Esophagus squamous epithelium (tissue), 5 donors: ENCODE measurements at regions not wholly inside any gene's neighbourhood (a gene's known extent, or its start where the extent isn't known, plus 50 kb on each side); places are given as distances from the start of the nearest gene placed in this dataset.
A peak's percentile ranks its signal among the peaks of the same experiment; 100 is the strongest.

ENCODE experiments used
- DNase-seq: peaks from one replicate; lab custom pipeline; 2025; lab: John Stamatoyannopoulos, UW
- H3K27ac ChIP-seq, 4 donors: fragments of 200-600 bp; sonication (generic); one replicate each; pipeline ENCODE4 v1.5.1; 2016 to 2019; ENCODE audit warnings: mild to moderate bottlenecking in 1 of 4
- H3K27me3 ChIP-seq, 4 donors: fragments of 200-600 bp; sonication (generic); 1 replicate in 3 of 4; 2 replicates in 1 of 4; pipeline versions ENCODE4 v1.5.1 to v1.6.0; 2017 to 2021; ENCODE audit warnings: antibody characterized with exemption in 1 of 4
- H3K36me3 ChIP-seq, 3 donors: fragments of 200-600 bp; sonication (generic); one replicate each; pipeline ENCODE4 v1.5.1; 2016 to 2019
- H3K4me1 ChIP-seq, 3 donors: fragments of 200-600 bp; sonication (generic); one replicate each; pipeline ENCODE4 v1.5.1; 2017 to 2019
- H3K4me3 ChIP-seq, 4 donors: fragments of 200-600 bp; sonication (generic); 1 replicate in 3 of 4; 2 replicates in 1 of 4; pipeline ENCODE4 v1.5.1; 2016 to 2019; ENCODE audit warnings: mild to moderate bottlenecking in 2 of 4, moderate library complexity in 1 of 4
- H3K9me3 ChIP-seq, 3 donors: fragments of 200-600 bp; sonication (generic); one replicate each; pipeline ENCODE4 v1.5.1; 2016 to 2019
- CTCF ChIP-seq, 6 experiments: fragments of 450-650 bp in 4 of 6; fragments of 200-600 bp in 2 of 6; sonication (generic) in 2 of 6; IDR thresholded peaks; one replicate each; pipeline ENCODE4 v1.5.1; 2016 to 2019; ENCODE audit warnings: antibody characterized with exemption in 6 of 6, mild to moderate bottlenecking in 4 of 6, moderate library complexity in 4 of 6
- POLR2A ChIP-seq, 4 donors: fragments of 450-650 bp; IDR thresholded peaks; one replicate each; pipeline ENCODE4 v1.6.1; 2017; ENCODE audit warnings: antibody characterized with exemption in 4 of 4, mild to moderate bottlenecking in 4 of 4, moderate library complexity in 3 of 4
- WGBS, 2 donors: methylation state at CpG; one replicate each; pipeline ENCODE4 v1.1.5; 2018; 5-methylcytosine and 5-hydroxymethylcytosine counted together
- intact Hi-C: fragments of 100-400 bp; cut with DNase I; formaldehyde crosslinking; loops from one replicate; pipeline ENCODE4 v1.15.0; 2022
- donor health status: DM: yes; HTN: yes; CAD: no.

DNA sequence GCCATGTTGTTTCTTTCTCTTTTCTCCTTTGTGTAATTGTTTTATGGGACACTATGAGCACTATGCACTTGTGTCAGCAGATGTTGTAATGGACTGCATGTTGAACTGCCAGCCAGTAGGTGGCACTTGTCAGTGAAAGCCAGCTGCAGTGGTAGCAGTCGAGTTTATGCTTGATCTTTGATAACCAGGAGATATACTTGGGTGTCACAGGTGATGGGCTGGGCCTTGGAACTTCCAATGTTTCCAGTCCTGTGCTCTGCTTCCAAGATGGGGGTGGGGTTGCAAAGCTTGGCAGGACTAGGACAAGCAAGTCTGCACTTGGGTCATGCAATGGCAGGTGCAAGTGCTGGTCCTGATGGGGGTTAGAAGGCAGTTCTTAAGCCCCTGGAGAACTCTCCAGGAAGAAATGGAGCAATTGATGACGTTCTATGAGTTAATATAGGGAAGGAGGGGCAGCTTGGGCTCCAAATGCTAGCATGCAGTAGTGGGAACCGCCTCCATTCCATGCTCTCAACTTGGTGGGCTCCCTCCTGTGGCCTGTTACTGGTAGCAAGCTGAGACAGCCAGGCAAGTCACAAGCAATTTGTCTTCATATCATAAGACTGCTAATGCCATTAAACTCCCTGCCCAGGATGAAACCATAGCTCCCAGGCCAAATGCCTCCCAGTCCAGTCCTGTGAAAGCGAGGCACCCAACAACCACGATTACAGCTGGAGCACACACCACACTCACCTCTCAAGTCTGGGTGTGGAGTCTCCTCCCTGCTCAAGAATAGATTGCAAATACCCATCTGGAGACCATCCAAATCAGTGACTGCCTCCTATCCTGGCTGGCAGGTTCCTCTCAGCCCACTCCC, 287.2 kb downstream of the CGGBP1 start:
- WGBS, 2 donors: 30 to 50% methylated on average over 2 to 4 of the region's 5 CpGs
- no peaks in the 10 kb centered on the region for H3K4me1 ChIP-seq
- no peaks in the 10 kb centered on the region for H3K27me3 ChIP-seq
- no peak overlapping the region for H3K27ac ChIP-seq
- intact Hi-C loops: no loop called here
- no peaks in the 10 kb centered on the region for H3K36me3 ChIP-seq
- H3K4me3 ChIP-seq: no peak overlapping the region
- peaks cover 0 to 4% (median 0%) of the 10 kb centered on the region in 3 donors for H3K9me3 ChIP-seq
- no peak for DNase-seq
- no peak for TF ChIP-seq POLR2A (IDR thresholded peaks at IDR 0.05)
- TF ChIP-seq CTCF (IDR thresholded peaks at IDR 0.05): peak in 4 of 6 experiments; percentile 37 to 51 (median 40)

- H3K4me3 ChIP-seq: no peak overlapping the region
- no peaks in the 10 kb centered on the region for H3K27me3 ChIP-seq
- TF ChIP-seq CTCF (IDR thresholded peaks at IDR 0.05) (no peak), POLR2A (IDR thresholded peaks at IDR 0.05) (no peak)
- 49 to 56% methylated on average over 2 of the region's 2 CpGs for WGBS, 2 donors
- no peaks in the 10 kb centered on the region for H3K9me3 ChIP-seq
- DNase-seq: no peak
- no peaks in the 10 kb centered on the region for H3K4me1 ChIP-seq
- H3K36me3 ChIP-seq: no peaks in the 10 kb centered on the region
- no peak overlapping the region for H3K27ac ChIP-seq
- intact Hi-C loops: no loop called here
Measured at GRCh38 chr3:87766721-87767120, 292.1 kb downstream of the CGGBP1 start.

GRCh38 chr3:87765256-87765655, 293.5 kb downstream of the CGGBP1 start:
- 63 to 65% methylated on average over 3 of the region's 3 CpGs for WGBS, 2 donors
- no peaks in the 10 kb centered on the region for H3K36me3 ChIP-seq

DNA sequence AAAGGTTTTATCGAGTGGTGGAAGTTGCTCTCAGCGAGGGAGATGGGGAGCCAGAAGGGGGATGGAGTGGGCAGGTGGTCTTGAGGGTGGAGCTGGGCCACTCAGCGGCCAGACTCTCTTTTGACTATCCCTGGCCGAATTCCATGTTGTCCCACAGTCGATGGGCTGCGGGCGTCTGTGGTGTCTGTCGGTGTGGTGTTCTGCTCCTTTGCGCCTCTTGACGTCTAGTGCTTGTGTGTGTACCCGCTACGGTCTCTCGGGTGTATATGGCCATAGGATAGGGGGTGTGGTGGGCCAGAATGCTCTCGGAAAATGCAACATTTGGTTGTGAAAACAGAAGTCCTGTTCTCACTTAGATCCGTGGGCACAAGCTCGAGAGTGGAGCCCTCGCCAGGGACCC, 297.0 kb downstream of the CGGBP1 start:
- TF ChIP-seq CTCF (IDR thresholded peaks at IDR 0.05): no peak
- TF ChIP-seq POLR2A (IDR thresholded peaks at IDR 0.05): no peak
- no peak for DNase-seq
- intact Hi-C loops: no loop called here
- Histone ChIP-seq H3K27me3 (no peaks in the 10 kb centered on the region), H3K9me3 (no peaks in the 10 kb centered on the region), H3K4me1 (no peaks in the 10 kb centered on the region), H3K27ac (no peak overlapping the region), H3K4me3 (no peak overlapping the region), H3K36me3 (no peaks in the 10 kb centered on the region)
- 85 to 92% methylated on average over 15 to 16 of the region's 17 CpGs for WGBS, 2 donors

More at GRCh38 chr3:87765256-87765655, 293.5 kb downstream of the CGGBP1 start:
- DNase-seq: no peak
- no peaks in the 10 kb centered on the region for H3K9me3 ChIP-seq
- TF ChIP-seq CTCF (IDR thresholded peaks at IDR 0.05) (no peak), POLR2A (IDR thresholded peaks at IDR 0.05) (no peak)
- no peak overlapping the region for H3K4me3 ChIP-seq
- intact Hi-C loops: no loop called here
- H3K4me1 ChIP-seq: no peaks in the 10 kb centered on the region
- no peaks in the 10 kb centered on the region for H3K27me3 ChIP-seq
- H3K27ac ChIP-seq: no peak overlapping the region

DNA sequence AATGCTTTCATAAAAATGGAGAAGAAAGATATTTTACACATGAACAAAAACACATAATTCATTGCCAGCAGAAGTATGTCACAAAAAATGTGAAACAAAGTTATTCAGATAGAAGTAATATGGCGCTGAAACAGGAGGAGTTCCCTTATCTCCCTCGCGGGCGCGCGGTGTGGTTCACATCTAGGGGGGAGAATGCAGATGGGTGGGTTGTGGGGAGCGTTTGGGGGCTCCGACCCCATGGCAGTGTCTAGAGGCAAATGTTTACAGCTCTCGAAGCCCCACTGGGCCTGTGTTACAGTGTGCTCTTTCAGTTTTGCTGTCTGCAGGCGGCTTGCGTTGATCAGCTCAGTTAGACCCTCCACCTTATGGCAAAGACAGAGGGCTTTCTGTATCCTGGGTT, 297.5 kb downstream of the CGGBP1 start:
- 90 to 93% methylated on average over 10 to 11 of the region's 11 CpGs for WGBS, 2 donors
- Histone ChIP-seq H3K4me1 (no peaks in the 10 kb centered on the region), H3K4me3 (no peak overlapping the region), H3K36me3 (no peaks in the 10 kb centered on the region), H3K9me3 (no peaks in the 10 kb centered on the region), H3K27me3 (no peaks in the 10 kb centered on the region), H3K27ac (no peak overlapping the region)
- intact Hi-C loops: no loop called here
- TF ChIP-seq POLR2A (IDR thresholded peaks at IDR 0.05) (no peak), CTCF (IDR thresholded peaks at IDR 0.05) (no peak)
- no peak for DNase-seq
